ENCODE measurements at regions not wholly inside any gene's neighbourhood (a gene's known extent, or its start where the extent isn't known, plus 50 kb on each side); places are given as distances from the start of the nearest gene placed in this dataset.

DNA sequence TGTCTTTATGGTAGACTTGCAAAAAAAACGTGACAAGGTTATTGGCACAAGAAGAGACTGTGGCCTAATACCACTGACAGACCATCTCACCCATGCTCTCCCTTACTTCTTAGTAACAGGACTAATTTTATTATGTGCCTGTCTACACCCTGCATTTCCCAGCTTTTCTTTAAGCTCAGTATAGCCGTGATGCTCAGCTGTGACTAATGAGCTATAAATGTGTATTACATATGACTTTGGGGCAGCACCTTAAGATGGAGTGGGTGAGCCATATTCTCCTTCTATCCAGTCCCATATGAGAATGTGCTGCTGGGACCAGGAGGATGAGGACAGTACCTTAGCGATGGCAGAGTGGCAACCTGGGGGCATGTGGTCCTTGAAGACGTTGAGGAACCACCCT, 293.5 kb downstream of the RNF144A start:
- no peak for DNase-seq (ENCODE audit: low spot score)

DNA sequence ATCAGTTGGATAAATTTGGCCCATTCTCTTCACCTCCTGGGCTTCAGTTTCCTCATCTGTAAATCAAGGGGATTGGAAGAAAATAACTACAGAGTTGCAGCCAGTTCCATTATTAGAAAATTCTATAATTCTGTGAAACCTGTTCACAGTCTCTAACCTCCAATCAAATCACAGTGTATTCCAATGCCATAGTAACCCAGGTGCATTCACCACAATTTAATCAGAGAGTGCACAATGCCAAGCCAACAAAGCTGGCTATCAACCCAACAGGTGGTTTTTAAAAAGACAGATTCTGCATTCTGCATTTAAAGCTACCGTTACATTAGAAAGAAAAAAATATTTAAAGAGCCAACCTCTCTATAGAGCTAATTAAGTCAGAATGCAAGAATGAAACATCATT, 308.6 kb downstream of the RNF144A start:
- no peak for DNase-seq (ENCODE audit: low spot score)

DNA sequence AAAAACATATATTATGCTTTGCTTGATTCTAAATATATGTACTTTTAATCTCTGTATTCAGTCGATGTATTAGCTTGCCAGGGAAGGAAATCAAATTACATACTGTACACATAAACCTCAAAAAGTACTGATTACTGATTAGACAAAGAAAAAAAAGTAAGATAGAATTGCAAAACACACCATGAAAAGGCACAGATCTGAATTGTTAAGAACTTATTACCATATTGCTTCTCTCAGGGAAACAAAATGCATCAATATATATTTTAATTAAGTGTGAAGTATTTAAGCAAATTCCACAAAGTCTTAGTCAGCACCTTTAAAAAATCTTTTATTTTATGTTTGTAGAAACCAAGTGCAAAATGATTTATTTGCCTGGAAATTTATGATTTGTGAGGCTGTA, 309.3 kb downstream of the RNF144A start:
- no peak for DNase-seq (ENCODE audit: low spot score)

DNA sequence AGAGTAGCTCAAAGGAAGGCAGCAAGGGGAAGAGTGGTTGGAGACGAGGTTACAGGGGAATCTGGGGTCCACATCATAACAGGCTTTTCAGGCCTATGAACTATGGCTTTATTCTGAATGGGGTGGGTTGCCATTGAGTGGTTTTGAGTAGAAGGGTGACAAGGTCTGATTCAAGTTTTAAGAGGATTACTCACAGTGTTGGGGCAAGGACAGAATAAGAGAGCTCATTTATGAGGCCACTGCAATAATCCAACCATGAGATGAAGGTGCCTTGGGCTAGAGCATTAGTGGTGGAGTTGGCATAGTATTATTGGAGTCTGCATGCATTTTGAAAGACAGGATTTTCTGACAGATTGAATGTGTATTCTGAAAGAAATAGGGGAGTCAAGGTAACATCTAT, 315.9 kb downstream of the RNF144A start:
- DNase-seq (ENCODE audit: low spot score): no peak

DNA sequence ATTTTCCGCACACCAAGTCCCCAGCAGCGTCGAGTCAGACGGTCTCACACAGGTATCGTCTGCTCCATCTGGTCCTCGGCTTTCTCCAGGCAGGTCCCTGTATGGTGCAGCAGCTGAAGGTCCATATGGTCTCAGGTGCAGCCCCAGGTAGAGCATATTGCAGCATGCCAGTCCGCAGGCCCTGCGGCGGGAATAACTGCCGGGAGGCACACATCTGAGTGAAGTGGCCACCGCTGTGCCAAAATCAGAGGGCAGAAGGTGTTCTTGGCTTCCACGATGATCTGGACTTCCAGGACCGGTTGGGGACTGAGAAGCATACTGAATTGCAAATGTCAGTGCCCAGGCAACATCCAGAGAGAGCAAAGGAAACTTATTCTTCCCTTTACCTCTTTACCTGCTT, 320.3 kb downstream of the RNF144A start:
- no peak for DNase-seq (ENCODE audit: low spot score)

DNA sequence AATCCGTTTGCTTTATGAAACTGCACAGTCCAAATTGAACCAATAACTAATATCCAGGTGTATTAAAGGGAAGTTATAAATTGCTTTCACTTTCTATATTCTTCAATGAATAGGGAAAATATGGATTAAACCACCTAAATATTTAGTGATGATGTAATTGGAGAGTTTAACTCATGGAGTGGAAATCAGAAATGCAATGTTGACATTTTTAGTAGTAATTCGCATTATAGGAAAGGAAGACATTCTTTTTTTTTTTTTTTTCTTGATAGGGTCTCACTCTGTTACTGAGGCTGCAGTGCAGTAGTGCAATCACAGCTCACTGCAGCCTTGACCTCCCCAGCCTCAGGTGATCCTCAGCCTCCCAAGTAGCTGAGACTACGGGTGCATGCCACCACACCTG, 321.9 kb downstream of the RNF144A start:
- DNase-seq (ENCODE audit: low spot score): no peak

DNA sequence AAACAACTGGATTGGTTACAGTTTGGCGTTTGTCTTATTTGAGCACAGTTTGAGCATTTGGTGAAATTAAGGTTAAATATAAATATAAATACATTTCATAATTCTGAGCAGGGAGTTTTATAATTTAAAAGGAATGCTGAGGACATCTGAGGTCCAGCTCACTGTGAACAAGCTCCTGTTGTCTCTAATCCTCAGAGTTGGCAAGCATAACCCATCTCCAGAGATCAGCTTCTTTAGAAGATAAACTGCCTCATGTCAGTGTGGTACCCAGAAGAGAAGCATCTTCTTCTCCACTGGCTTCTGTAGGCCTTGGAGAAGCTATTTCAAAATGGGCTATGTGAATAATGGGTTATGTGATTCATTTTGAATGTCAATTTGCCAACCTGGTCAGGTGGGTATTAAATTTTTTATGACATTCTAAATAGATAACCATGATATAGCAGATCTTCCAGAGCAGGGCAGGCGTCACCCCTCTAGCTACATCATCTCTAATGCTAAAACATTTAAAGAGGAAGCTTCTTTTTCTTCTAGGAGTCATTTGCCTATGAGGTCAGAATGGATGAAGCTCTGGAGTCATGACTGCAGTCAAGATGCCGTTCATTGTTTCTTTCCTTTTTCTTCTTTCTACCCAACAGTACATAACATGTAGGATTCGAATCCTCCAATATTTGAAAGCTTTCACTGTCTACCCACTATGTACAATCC, 324.0 kb downstream of the RNF144A start:
- DNase-seq (ENCODE audit: low spot score): no peak

DNA sequence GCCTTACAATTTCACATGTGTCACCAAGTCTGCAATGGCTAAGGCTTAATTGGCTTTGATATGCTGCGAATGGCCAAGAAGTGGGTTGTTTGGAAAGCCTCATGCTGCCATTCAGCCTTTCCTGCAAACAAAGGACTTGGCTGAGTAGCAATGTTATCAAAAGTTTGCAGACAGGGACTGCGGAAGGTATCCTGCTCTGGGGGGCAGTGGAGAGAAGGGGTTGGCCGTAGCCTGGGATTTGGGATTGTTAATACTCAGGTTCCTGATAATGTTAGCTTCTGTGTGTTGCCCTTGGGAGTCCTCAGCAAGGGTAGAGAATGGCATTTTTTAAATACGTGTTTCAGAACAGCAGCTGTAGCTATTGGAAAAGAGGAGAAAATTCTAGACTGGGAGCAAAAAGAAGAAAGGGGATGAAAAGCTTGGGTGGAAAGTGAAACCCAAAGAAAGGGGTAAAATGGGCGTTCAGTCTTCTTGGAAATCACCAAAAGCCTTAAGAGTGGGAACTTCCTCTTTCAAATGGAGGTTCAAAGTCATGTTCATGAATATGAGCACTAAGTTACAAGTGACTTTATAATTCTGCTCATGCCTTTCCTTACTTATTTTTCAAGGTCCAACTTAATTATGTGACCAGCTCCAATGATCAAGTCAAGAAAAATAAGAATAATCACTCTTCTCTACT, 325.1 kb downstream of the RNF144A start:
- DNase-seq (ENCODE audit: low spot score): no peak

DNA sequence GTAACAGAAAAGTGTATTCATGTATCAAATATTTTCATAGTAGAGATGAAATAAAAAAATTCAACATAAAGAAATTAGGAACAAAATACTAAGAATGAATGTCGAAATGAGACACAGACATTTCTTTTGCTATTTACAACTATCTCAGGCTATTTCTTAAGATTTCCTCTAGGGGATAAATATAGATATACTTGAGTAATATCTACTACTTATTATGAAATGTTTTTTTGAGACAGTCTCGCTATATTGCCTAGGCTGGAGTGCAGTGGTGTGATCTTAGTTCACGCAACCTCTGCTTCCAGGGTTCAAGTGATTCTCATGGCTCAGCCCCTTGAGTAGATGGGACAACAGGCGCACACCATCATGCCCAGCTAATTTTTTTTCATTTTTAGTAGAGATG, 326.1 kb downstream of the RNF144A start:
- no peak for DNase-seq (ENCODE audit: low spot score)

DNA sequence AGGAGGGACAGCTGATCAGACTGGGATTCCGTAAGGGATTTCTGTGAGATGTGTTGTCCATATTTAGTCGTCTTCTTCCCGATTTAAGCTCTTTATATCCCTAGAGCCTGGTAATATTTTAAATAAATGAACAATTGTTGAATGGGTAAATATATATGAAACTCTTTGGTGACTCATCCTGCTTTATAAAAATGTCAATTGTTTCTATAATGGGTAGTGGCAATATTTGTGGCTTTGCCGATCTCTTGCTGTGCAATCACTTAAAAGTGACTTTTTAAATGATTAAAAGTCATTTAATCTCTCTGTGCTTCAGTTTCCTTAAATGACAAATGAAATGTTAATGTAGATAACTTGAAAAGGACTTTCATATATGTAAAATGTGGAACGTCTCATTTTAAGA, 339.2 kb downstream of the RNF144A start:
- DNase-seq (ENCODE audit: low spot score): no peak

DNA sequence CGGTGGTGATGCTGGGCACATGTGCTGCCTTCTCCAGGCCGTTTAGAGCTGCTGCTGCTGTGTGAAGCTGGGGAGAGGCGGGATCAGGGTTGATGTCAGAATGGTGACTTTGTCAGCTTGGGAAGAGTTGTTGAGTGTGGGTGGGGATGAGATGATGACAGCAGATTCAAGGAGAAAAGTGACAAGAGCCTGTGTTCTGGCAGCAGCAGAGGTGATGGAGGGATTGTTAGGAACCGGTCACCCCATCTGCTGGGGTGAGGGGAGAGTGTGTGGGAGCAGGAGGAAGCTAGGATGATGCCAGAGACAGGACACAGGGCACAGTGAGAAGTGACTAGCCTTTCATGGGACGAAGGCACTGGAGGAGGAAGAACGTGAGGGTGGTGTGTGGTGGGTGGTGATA, 345.5 kb downstream of the RNF144A start:
- DNase-seq (ENCODE audit: low spot score): no peak

DNA sequence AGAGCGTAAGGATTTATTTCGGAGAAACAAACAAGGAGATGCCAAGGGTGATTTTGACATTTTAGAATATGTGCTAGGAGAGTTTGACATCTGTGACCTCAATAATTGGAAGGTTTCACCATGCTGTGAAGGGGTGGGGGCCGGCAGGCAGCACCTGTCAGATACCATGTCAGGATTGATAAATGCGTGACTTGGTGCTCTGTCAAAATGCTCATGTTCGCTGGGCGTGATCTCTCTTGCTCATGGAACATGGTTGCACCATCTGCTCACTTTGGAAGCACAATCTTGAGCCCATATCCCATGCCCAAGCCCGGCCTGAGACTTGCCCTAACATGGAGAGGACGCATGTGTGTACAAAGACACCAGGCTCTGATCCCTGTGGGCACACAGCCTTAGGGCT, 347.6 kb downstream of the RNF144A start:
- no peak for DNase-seq (ENCODE audit: low spot score)

DNA sequence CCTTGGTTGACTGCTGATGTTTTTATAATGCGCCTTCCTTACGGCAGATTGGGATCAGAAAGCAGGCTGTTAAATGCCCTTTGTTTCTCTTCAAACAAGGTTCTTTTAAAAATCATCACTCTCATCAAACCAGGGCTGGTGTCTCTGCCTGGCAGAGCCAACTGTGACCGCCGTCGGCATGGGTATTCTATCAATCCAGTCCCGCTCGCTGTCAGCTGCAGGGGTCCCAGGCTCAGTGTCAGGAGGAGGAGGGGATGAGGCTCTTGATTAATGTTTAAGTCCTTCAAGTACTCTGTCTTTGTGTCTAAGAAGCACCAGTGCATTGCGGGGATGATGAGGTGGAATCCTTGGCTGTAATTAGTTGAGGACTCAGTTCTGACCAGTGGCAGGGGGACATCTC, 348.1 kb downstream of the RNF144A start:
- no peak for DNase-seq (ENCODE audit: low spot score)

DNA sequence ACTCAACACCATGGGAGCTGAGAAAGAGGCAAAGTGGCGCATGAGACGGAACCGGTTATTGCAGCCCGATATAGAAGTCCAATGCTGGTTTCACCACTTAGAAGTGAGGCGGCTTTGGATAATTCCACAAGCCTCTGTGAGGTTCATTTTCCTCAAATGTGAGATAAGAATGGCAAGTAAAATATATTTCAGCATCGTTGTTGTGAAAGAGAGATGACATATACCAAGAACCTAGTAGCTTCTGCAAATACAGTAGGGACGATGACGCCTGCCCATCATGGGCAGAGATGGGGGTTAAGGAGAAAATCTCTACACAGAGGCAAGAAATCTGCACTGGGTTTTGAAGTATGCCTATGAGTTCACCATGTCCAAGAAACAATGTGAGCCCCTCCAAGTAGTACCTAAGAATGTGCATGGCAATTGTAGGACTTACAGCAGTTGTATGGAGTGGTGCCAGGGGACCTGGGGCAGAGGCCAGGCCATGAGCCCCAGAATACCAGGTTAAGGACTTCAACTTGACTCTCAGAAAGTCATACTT, 352.0 kb downstream of the RNF144A start:
- no peak for DNase-seq (ENCODE audit: low spot score)

DNA sequence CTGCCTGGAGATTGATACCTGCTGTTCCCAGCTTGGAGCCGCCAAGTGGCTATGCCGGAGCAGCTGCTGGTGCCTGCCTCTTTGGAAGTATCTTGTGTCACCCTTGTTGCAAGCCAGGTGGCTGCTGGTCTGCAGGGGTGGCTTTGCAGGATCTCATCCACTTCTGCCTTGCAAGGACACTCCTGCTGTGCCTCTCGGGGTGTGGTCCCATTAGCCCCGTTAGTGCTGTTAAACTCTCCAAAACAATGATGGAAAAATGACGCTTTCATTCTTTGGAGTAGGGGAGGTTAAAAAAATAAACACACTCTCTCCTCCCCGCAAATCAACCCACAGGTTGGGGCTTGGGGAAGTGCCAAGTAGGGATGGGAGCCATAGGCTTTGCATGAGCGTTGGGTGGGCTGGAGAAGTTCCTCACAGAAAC, 352.8 kb downstream of the RNF144A start:
- no peak for DNase-seq (ENCODE audit: low spot score)

DNA sequence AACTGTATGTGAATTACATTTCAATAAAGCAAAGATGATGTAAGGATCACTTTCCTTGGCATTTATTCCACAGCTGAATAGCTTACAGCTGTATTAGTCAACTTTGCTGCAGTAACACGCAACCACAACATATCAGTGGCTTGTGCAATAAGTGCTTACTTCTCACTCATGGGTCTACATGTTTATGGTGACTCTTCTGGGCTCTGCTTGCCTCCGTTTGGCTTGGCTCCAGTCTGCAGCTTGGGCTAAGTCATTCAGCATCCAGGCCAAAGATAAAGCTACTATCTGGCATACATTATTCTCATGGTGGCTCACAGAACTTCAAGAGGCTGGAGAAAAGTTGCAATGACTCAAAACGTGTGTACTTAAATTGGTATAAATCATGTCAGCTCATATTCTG, 355.0 kb downstream of the RNF144A start:
- peak; percentile 50 for DNase-seq (ENCODE audit: low spot score)

DNA sequence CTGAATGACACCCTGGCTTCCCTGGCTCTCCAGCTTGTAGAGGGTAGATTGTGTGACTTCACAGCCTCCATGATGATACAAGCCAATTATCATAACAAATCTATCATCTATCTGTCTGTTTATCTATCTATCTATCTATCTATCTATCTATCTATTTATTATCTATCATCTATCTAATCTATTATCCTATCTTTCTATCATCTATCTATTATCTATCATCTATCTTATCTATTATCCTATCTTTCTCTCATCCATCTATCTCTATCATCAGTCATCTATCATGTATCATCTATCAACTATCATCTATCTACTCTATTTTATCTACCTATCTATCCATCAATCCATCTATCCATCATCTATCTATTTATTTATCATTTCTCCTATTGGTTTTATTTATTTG, 361.8 kb downstream of the RNF144A start:
- DNase-seq (ENCODE audit: low spot score): no peak

DNA sequence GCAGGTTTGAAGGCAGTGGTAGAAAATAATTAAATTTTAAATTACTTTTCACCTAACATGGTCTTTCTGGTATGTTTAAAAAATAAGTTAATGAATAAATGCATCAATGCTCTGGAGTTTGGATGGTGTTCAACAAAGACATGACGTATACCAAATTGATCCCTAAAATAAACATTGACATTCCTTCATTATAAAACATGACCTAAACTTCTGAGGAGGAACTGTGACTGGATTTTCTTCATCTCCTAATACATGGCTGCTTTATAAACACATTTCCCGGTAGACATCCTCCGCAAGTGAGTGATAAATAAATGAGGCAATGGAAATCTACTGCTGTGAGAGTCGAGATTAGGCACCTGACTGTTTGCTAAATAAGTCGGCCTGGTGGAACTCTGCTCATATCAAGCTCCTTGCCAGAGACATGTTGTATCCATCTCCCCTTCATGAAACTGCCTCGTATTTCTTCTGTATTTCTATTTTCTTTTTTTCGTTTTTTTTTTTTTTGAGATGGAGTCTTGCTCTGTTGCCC, 362.3 kb downstream of the RNF144A start:
- DNase-seq (ENCODE audit: low spot score): no peak

DNA sequence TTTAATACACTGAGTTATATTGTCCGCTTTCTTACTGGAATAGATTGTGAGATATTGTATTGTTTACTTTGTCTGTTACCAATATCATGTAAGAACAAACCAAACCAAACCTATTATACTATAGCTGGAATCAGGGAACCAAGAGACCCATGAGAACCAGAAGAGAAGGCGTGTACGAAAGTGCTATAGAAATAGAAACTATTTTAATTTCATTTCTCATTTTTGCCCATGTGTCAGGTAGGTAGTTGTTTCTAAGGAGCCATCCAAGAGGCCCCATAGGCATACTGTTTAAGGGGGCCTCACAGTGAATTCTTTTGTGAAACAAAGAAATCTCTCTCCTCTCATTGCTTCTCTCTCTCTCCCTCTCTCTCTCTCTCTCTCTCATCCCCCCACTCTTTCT, 363.6 kb downstream of the RNF144A start:
- no peak for DNase-seq (ENCODE audit: low spot score)

DNA sequence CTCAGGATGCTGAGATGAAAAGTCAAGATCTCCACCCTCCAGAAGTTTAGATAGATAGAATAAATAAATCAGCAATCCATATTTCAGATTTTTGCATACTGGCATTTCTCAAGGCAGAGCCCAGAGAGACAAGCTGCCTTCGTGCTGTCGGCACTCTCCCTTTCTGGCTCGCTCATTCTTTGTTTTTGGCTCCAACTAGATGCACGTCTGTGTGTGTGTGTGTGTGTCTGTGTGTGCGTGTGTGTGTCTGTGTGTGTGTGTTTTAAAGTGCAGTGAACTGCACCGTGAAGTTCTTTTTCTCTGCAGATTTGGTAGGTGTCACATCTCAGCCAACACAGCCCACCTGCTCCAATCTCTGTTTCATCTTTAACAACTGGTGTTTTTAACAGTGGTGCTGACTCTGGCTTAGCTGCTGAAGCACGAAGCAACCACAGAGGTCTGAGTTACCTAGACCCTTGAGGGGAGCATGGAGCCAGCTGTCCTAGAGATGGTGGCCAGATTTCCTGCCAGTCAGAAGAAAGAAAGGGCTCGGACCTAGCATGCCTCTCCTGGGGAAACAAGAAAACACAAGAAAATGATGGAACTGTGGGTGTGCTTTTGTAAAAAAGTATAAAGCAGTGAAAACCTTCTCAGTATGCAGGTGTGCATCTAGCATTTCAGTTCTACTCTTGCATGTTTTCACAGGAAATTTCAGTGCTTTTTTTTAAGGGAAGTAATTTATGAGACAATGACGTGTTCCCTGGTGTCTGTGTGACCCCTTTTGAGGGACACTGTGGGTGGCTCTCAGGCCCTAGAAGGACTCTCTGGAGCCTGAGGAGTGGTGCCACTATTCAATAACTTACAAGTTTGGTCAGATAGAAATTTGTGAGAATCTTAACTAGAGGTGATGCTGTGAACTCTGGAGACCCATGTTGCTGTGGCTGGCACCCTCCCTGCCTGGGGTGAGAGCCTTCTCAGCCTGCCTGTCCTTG, 364.3 kb downstream of the RNF144A start:
- DNase-seq (ENCODE audit: low spot score): no peak

DNA sequence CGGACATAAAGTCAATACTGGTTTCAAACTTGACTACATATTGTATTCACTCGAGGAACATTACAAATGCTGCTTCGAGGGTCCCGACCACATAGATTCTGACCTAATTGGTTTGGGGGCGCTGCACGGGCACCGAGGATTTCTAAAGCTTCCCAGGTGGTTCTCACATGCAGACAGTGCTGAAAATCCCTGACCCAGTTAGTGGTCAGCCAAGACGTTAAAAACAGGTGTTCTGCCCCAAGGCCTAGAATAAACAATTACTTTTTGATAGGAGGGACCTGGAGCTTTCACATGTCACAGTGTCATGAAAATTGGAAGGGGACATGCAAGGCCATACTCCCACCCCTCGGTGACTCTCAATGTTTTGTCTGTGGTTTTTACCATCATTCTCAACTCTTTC, 368.9 kb downstream of the RNF144A start:
- no peak for DNase-seq (ENCODE audit: low spot score)

DNA sequence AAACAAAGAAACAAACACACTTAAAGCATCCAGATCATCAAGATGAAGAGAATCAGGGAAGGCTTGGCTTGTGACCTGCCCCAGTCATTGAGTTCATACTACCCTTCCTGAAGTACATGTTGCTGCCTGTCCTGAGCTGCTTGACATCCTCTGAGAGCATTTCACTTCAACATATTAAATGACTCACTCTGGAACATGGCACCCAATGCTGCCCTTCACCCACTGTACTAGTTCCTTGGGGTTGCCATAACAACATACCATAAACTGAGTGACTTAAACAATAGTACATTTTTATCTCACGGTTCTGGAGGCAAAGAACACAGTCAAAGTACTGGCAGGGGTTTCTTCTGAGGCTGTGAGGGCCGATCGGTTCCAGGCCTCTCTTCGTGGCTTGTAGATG, 371.3 kb downstream of the RNF144A start:
- DNase-seq (ENCODE audit: low spot score): no peak

Data from H4 (cell line).